PC-9 (cell line): ENCODE measurements at regions not wholly inside any gene's neighbourhood (a gene's known extent, or its start where the extent isn't known, plus 50 kb on each side); places are given as distances from the start of the nearest gene placed in this dataset.

ENCODE experiments used
- CTCF ChIP-seq: fragments of 200-600 bp; sonication (generic); conservative IDR thresholded peaks from 2 replicates; pipeline ENCODE4 v1.6.1; 2017; ENCODE audit warnings: mixed run types, antibody characterized with exemption, mild to moderate bottlenecking, moderate library complexity
- EZH2 ChIP-seq: fragments of 200-600 bp; sonication (generic); IDR thresholded peaks from 2 replicates; pipeline ENCODE4 v1.8.0; 2017; ENCODE audit warnings: antibody characterized with exemption, low read depth

- no peak for TF ChIP-seq CTCF
- TF ChIP-seq EZH2: no peak
Measured at GRCh38 chr1:221138516-221138915, 259.3 kb downstream of the HLX start.
